H1 (cell line): ENCODE measurements at regions not wholly inside any gene's neighbourhood (a gene's known extent, or its start where the extent isn't known, plus 50 kb on each side); places are given as distances from the start of the nearest gene placed in this dataset.

ENCODE experiments used
- ASH2L ChIP-seq: fragments of 200-600, 300-600 bp; sonication (generic); IDR thresholded peaks from one replicate; pipeline ENCODE4 v1.7.1; 2017; ENCODE audit warnings: low read length
- CBX8 ChIP-seq: fragments of 300-800, 300-1000 bp; sonication (generic); IDR thresholded peaks from 2 replicates; pipeline ENCODE4 v1.7.1; 2016; ENCODE audit warnings: low read depth, low read length, borderline replicate concordance
- FOSL1 ChIP-seq: IDR thresholded peaks from 2 replicates; pipeline ENCODE4 v1.6.1; 2011; ENCODE audit warnings: mild to moderate bottlenecking, low read depth, low read length, moderate library complexity; ENCODE audit not compliant: insufficient read depth
- KDM1A ChIP-seq: fragments of 200-600, 300-600 bp; sonication (generic); IDR thresholded peaks from 2 replicates; pipeline ENCODE4 v1.7.1; 2016; ENCODE audit warnings: mild to moderate bottlenecking, low read length, borderline replicate concordance
- KDM5A ChIP-seq: fragments of 200-600 bp; IDR thresholded peaks from 2 replicates; pipeline ENCODE4 v1.7.1; 2012; ENCODE audit warnings: mild to moderate bottlenecking, low read length, inconsistent platforms, mixed read lengths
- POLR2A ChIP-seq, 2 experiments: IDR thresholded peaks; 1 replicate in 1 of 2; 2 replicates in 1 of 2; pipeline ENCODE4 v1.6.1; 2011; ENCODE audit warnings: low read depth in 2 of 2, low read length in 2 of 2, mild to moderate bottlenecking in 2 of 2; ENCODE audit errors: control extremely low read depth in 1 of 2
- ZNF274 ChIP-seq: IDR thresholded peaks from 2 replicates; pipeline ENCODE4 v1.7.0; 2012; ENCODE audit warnings: low read length, borderline replicate concordance; ENCODE audit errors: extremely low read depth
- TF ChIP-seq, protein P1 (sequence below): fragments of 300-600 bp; sonication (generic); IDR thresholded peaks from 2 replicates; pipeline ENCODE4 v1.7.1; 2012; ENCODE audit warnings: low read length, moderate library complexity, mild to moderate bottlenecking, inconsistent platforms; ENCODE audit not compliant: insufficient replicate concordance
- TF ChIP-seq, protein P2 (sequence below), 3 experiments: IDR thresholded peaks; 1 replicate in 2 of 3; 2 replicates in 1 of 3; pipeline versions ENCODE4 v1.5.1 to v1.6.1; 2011; ENCODE audit warnings: low read length in 3 of 3, mild to moderate bottlenecking in 3 of 3, inconsistent platforms in 2 of 3, low read depth in 1 of 3, moderate library complexity in 1 of 3; ENCODE audit not compliant: insufficient read depth in 1 of 3; ENCODE audit errors: control extremely low read depth in 1 of 3

DNA sequence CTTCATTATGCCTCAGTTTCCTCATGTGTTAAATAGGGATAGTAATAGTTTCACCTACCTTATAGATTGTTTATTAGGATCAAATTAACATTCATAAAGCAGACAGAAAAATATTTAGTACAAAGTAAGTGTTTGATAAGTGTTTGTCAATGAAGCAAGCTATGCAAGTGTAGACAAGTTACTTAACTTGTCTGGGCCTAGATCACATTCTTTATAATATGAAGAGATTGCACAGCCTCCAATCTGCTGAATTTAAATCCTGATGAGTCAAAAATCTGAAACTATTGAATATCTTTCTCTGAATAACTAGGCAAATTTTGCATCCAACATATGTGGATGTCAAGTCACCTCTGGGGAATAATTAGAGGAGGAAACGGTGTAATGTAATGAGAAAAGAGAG, 170.5 kb downstream of the MZT1 start (continued):
- TF ChIP-seq, protein P1, sequence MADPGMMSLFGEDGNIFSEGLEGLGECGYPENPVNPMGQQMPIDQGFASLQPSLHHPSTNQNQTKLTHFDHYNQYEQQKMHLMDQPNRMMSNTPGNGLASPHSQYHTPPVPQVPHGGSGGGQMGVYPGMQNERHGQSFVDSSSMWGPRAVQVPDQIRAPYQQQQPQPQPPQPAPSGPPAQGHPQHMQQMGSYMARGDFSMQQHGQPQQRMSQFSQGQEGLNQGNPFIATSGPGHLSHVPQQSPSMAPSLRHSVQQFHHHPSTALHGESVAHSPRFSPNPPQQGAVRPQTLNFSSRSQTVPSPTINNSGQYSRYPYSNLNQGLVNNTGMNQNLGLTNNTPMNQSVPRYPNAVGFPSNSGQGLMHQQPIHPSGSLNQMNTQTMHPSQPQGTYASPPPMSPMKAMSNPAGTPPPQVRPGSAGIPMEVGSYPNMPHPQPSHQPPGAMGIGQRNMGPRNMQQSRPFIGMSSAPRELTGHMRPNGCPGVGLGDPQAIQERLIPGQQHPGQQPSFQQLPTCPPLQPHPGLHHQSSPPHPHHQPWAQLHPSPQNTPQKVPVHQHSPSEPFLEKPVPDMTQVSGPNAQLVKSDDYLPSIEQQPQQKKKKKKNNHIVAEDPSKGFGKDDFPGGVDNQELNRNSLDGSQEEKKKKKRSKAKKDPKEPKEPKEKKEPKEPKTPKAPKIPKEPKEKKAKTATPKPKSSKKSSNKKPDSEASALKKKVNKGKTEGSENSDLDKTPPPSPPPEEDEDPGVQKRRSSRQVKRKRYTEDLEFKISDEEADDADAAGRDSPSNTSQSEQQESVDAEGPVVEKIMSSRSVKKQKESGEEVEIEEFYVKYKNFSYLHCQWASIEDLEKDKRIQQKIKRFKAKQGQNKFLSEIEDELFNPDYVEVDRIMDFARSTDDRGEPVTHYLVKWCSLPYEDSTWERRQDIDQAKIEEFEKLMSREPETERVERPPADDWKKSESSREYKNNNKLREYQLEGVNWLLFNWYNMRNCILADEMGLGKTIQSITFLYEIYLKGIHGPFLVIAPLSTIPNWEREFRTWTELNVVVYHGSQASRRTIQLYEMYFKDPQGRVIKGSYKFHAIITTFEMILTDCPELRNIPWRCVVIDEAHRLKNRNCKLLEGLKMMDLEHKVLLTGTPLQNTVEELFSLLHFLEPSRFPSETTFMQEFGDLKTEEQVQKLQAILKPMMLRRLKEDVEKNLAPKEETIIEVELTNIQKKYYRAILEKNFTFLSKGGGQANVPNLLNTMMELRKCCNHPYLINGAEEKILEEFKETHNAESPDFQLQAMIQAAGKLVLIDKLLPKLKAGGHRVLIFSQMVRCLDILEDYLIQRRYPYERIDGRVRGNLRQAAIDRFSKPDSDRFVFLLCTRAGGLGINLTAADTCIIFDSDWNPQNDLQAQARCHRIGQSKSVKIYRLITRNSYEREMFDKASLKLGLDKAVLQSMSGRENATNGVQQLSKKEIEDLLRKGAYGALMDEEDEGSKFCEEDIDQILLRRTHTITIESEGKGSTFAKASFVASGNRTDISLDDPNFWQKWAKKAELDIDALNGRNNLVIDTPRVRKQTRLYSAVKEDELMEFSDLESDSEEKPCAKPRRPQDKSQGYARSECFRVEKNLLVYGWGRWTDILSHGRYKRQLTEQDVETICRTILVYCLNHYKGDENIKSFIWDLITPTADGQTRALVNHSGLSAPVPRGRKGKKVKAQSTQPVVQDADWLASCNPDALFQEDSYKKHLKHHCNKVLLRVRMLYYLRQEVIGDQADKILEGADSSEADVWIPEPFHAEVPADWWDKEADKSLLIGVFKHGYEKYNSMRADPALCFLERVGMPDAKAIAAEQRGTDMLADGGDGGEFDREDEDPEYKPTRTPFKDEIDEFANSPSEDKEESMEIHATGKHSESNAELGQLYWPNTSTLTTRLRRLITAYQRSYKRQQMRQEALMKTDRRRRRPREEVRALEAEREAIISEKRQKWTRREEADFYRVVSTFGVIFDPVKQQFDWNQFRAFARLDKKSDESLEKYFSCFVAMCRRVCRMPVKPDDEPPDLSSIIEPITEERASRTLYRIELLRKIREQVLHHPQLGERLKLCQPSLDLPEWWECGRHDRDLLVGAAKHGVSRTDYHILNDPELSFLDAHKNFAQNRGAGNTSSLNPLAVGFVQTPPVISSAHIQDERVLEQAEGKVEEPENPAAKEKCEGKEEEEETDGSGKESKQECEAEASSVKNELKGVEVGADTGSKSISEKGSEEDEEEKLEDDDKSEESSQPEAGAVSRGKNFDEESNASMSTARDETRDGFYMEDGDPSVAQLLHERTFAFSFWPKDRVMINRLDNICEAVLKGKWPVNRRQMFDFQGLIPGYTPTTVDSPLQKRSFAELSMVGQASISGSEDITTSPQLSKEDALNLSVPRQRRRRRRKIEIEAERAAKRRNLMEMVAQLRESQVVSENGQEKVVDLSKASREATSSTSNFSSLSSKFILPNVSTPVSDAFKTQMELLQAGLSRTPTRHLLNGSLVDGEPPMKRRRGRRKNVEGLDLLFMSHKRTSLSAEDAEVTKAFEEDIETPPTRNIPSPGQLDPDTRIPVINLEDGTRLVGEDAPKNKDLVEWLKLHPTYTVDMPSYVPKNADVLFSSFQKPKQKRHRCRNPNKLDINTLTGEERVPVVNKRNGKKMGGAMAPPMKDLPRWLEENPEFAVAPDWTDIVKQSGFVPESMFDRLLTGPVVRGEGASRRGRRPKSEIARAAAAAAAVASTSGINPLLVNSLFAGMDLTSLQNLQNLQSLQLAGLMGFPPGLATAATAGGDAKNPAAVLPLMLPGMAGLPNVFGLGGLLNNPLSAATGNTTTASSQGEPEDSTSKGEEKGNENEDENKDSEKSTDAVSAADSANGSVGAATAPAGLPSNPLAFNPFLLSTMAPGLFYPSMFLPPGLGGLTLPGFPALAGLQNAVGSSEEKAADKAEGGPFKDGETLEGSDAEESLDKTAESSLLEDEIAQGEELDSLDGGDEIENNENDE: no peak
- no peak for TF ChIP-seq KDM1A
- TF ChIP-seq, protein P2, sequence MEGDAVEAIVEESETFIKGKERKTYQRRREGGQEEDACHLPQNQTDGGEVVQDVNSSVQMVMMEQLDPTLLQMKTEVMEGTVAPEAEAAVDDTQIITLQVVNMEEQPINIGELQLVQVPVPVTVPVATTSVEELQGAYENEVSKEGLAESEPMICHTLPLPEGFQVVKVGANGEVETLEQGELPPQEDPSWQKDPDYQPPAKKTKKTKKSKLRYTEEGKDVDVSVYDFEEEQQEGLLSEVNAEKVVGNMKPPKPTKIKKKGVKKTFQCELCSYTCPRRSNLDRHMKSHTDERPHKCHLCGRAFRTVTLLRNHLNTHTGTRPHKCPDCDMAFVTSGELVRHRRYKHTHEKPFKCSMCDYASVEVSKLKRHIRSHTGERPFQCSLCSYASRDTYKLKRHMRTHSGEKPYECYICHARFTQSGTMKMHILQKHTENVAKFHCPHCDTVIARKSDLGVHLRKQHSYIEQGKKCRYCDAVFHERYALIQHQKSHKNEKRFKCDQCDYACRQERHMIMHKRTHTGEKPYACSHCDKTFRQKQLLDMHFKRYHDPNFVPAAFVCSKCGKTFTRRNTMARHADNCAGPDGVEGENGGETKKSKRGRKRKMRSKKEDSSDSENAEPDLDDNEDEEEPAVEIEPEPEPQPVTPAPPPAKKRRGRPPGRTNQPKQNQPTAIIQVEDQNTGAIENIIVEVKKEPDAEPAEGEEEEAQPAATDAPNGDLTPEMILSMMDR (IDR thresholded peaks at IDR 0.05; ENCODE audit: control extremely low read depth in 1 of 3, insufficient read depth in 1 of 3, low read depth in 1 of 3, low read length in 3 of 3): no peak
- no peak for TF ChIP-seq KDM5A
- TF ChIP-seq POLR2A (IDR thresholded peaks at IDR 0.05; ENCODE audit: control extremely low read depth in 1 of 2, low read depth in 2 of 2, low read length in 2 of 2): no peak
- no peak for TF ChIP-seq CBX8
- no peak for TF ChIP-seq ASH2L
- no peak for TF ChIP-seq ZNF274
- TF ChIP-seq FOSL1: no peak
